GM12878 (cell line): ENCODE measurements at regions not wholly inside any gene's neighbourhood (a gene's known extent, or its start where the extent isn't known, plus 50 kb on each side); places are given as distances from the start of the nearest gene placed in this dataset.

ENCODE experiments used
- ATAC-seq: fragments of 200-7000 bp; cut with Tn5 transposase; 3 replicates; pipeline ENCODE4 v1.9.1; 2020; ENCODE audit warnings: mild to moderate bottlenecking, moderate library complexity
- BruUV-seq: library from RNA; stranded (reverse); fragments of 400-500 nt; replicated peaks from 2 replicates; lab custom pipeline; 2021; lab: Mats Ljungman, UMichigan
- CTCF ChIA-PET: fragments of 300-600 bp; sonication (Branson Sonifier 250); formaldehyde crosslinking; extraction: SDS; loops from one replicate; lab custom pipeline; 2021; ENCODE audit warnings: inconsistent platforms; lab: Yijun Ruan, JAX
- POLR2A ChIA-PET: fragments of 350-600 bp; formaldehyde crosslinking; extraction: SDS; loops from one replicate; lab custom pipeline; 2021; ENCODE audit warnings: inconsistent platforms; lab: Charles Lee
- RAD21 ChIA-PET: fragments of 300-600 bp; sonication (Branson Sonifier 250); formaldehyde crosslinking; loops from one replicate; lab custom pipeline; 2023; ENCODE audit warnings: antibody characterized with exemption; ENCODE audit not compliant: unreplicated experiment; lab: Charles Lee
- SMC1A ChIA-PET: fragments of 300-600 bp; sonication (Branson Sonifier 250); formaldehyde crosslinking; loops from one replicate; lab custom pipeline; 2023; ENCODE audit not compliant: unreplicated experiment, uncharacterized antibody; lab: Charles Lee
- DNase-seq: peaks from one replicate; pipeline ENCODE4 v3.0.0-alpha.2; 2011; ENCODE audit warnings: low read depth, low spot score
- FAIRE-seq: peaks from 3 replicates; lab custom pipeline; 2011; peaks lifted over from hg19 to GRCh38; lab: Jason Lieb, UNC
- H2AFZ ChIP-seq: 2 replicates; pipeline ENCODE4 v1.6.0; 2011; ENCODE audit warnings: low read depth, low read length, control low read depth; ENCODE audit not compliant: control insufficient read depth
- H3K27ac ChIP-seq: 2 replicates; pipeline ENCODE4 v1.5.1; 2011; ENCODE audit warnings: control low read depth; ENCODE audit not compliant: control insufficient read depth, insufficient read depth
- H3K27me3 ChIP-seq, 2 experiments: replicated peaks in 1 of 2; 2 replicates each; pipeline versions ENCODE4 v1.6.0 to v1.6.1; 2011; ENCODE audit warnings: low read length in 1 of 2; ENCODE audit not compliant: control insufficient read depth in 2 of 2, insufficient read depth in 2 of 2
- H3K36me3 ChIP-seq, 2 experiments: 2 replicates each; pipeline ENCODE4 v1.5.1; 2011; ENCODE audit warnings: low read length in 1 of 2; ENCODE audit not compliant: control insufficient read depth in 2 of 2, insufficient read depth in 2 of 2
- H3K4me1 ChIP-seq: 2 replicates; pipeline ENCODE4 v1.6.1; 2011; ENCODE audit warnings: mild to moderate bottlenecking, low read length, moderate library complexity, mixed read lengths; ENCODE audit not compliant: control insufficient read depth, insufficient read depth
- H3K4me2 ChIP-seq: 2 replicates; pipeline ENCODE4 v1.6.0; 2011; ENCODE audit warnings: control low read depth; ENCODE audit not compliant: control insufficient read depth, insufficient read depth
- H3K4me3 ChIP-seq: fragments of 200-600 bp; sonication (generic); 2 replicates; pipeline ENCODE4 v1.5.1; 2016
- H3K79me2 ChIP-seq: 2 replicates; pipeline ENCODE4 v1.6.0; 2011; ENCODE audit warnings: low read length; ENCODE audit not compliant: control insufficient read depth, insufficient read depth
- H3K9ac ChIP-seq: 2 replicates; pipeline ENCODE4 v1.8.0; 2011; ENCODE audit warnings: low read length, control low read depth, mixed read lengths; ENCODE audit not compliant: control insufficient read depth, insufficient read depth
- H3K9me3 ChIP-seq: replicated peaks from 3 replicates; pipeline ENCODE4 v1.5.1; 2011; ENCODE audit warnings: mild to moderate bottlenecking, low read length; ENCODE audit not compliant: control insufficient read depth, insufficient read depth
- H4K20me1 ChIP-seq: 2 replicates; pipeline ENCODE4 v1.6.0; 2011; ENCODE audit not compliant: control insufficient read depth, insufficient read depth
- CBX5 ChIP-seq: sonication (generic); IDR thresholded peaks from 2 replicates; pipeline ENCODE4 v1.6.1; 2016; ENCODE audit warnings: low read depth, moderate library complexity, mild to moderate bottlenecking, inconsistent platforms
- DPF2 ChIP-seq: fragments of 450-650 bp; IDR thresholded peaks from 2 replicates; pipeline ENCODE4 v1.6.1; 2017; ENCODE audit warnings: mild to moderate bottlenecking
- EED ChIP-seq: sonication (generic); IDR thresholded peaks from 2 replicates; pipeline ENCODE4 v1.6.1; 2016; ENCODE audit warnings: antibody characterized with exemption, low read depth
- GABPA ChIP-seq: IDR thresholded peaks from 2 replicates; pipeline ENCODE4 v1.6.1; 2014; ENCODE audit warnings: antibody characterized with exemption, low read depth, mild to moderate bottlenecking, inconsistent platforms
- GATAD2B ChIP-seq: fragments of 450-650 bp; conservative IDR thresholded peaks from 2 replicates; pipeline ENCODE4 v1.6.1; 2017; ENCODE audit warnings: low read depth, mild to moderate bottlenecking, moderate library complexity
- HCFC1 ChIP-seq: fragments of 150-350 bp; IDR thresholded peaks from 2 replicates; pipeline ENCODE4 v1.6.1; 2014; ENCODE audit warnings: low read length
- KDM1A ChIP-seq: fragments of 200-600 bp; sonication (generic); IDR thresholded peaks from 2 replicates; pipeline ENCODE4 v1.6.1; 2016; ENCODE audit warnings: borderline replicate concordance
- PAX5 ChIP-seq: IDR thresholded peaks from 2 replicates; pipeline ENCODE4 v1.6.1; 2011; ENCODE audit warnings: low read depth, low read length, borderline replicate concordance
- POLR2AphosphoS5 ChIP-seq: IDR thresholded peaks from 2 replicates; pipeline ENCODE4 v1.6.1; 2011; ENCODE audit warnings: mild to moderate bottlenecking, low read length, inconsistent platforms
- RCOR1 ChIP-seq: conservative IDR thresholded peaks from 2 replicates; pipeline ENCODE4 v1.6.1; 2012; ENCODE audit warnings: low read depth, low read length, improper control_type of control experiment
- RELA ChIP-seq: fragments of 450-650 bp; IDR thresholded peaks from 2 replicates; pipeline ENCODE4 v1.8.0; 2014; ENCODE audit warnings: borderline replicate concordance; ENCODE audit not compliant: partially characterized antibody
- SIN3A ChIP-seq: IDR thresholded peaks from 2 replicates; pipeline ENCODE4 v1.6.1; 2012; ENCODE audit warnings: low read depth, low read length, improper control_type of control experiment
- SPI1 ChIP-seq: IDR thresholded peaks from 2 replicates; pipeline ENCODE4 v1.6.1; 2011; ENCODE audit warnings: low read depth, mild to moderate bottlenecking, low read length, moderate library complexity, borderline replicate concordance; ENCODE audit not compliant: insufficient read depth
- TAF1 ChIP-seq: IDR thresholded peaks from 2 replicates; pipeline ENCODE4 v1.6.1; 2011; ENCODE audit warnings: mild to moderate bottlenecking, low read depth, low read length, borderline replicate concordance
- WGBS: methylation state at CpG from one replicate; pipeline ENCODE4 v1.1.6; 2016; ENCODE audit warnings: low lambda C conversion rate; ENCODE audit not compliant: insufficient replicate concordance, insufficient coverage; ENCODE audit errors: missing lambda C conversion rate; 5-methylcytosine and 5-hydroxymethylcytosine counted together
- in situ Hi-C: fragments of 300-500 bp; cut with MboI; formaldehyde crosslinking; loops from 9 replicates; pipeline ENCODE4 v1.14.3; 2018; ENCODE audit warnings: mixed read lengths
- intact Hi-C: fragments of 100-400 bp; cut with micrococcal nuclease; formaldehyde crosslinking; loops from one replicate; pipeline ENCODE4 v1.14.2; 2022; ENCODE audit not compliant: unreplicated experiment
- TF ChIP-seq, protein P1 (sequence below): IDR thresholded peaks from 2 replicates; pipeline ENCODE4 v1.6.1; 2011; ENCODE audit warnings: low read depth, low read length, improper control_type of control experiment, borderline replicate concordance

DNA sequence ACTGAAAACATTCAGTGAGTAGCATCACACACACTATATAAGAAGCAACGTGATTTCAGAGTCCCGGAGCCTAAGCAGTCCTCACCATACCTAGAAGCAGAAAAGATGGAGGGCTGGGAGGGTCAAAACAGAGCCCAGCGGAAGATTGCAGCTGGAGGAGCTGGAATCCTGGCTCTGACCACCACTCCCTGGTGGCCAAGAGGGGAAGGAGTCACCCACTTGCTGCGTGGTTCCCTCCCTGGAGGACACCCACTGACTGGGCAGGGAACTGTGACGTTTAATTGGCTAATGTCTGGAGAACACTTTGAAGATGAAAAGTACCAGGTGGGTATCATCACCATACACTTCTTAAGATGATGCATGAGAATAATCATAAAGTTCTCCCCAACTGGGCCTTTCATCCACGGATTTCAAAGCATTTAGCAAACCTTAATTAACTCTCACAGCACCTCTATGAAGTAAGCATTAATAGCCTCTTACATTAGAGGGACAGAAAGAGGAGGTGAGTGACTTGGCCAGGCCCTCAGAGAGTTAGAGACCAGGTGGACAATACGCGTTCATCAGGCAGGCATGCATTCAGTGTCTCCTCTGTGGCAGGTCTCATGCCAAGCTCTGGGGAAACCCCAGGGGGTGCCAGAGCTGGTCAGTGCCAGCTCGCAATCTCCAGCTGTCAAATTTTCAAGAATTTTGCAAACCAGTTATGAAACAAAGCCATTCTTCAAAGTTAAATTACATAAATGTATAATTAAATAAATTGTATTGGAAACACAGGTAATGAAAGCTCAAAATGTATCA, 137.9 kb downstream of the AXIN2 start:
- ChIA-PET SMC1A (no interaction called here), CTCF (no interaction called here), RAD21 (no interaction called here), POLR2A (no interaction called here)
- no peak overlapping the region for H3K4me2 ChIP-seq
- no peaks in the 10 kb centered on the region for H3K36me3 ChIP-seq
- ATAC-seq, result no peak
- H4K20me1 ChIP-seq, result no peaks in the 10 kb centered on the region
- no peak overlapping the region for H3K9ac ChIP-seq
- H2AFZ ChIP-seq, result no peak overlapping the region
- no peak overlapping the region for H3K27ac ChIP-seq
- 13% methylated on average over 9 of the region's 9 CpGs for WGBS
- BruUV-seq, result no TSS peak
- H3K4me3 ChIP-seq, result no peak overlapping the region
- intact Hi-C loops, result no loop called here
- no peaks in the 10 kb centered on the region; a peak in 1 of 4 replicates for H3K27me3 ChIP-seq
- TF ChIP-seq KDM1A (no peak), GATAD2B (no peak), RCOR1 (no peak), POLR2AphosphoS5 (no peak), PAX5 (no peak), CBX5 (no peak), EED (no peak), GABPA (no peak), RELA (no peak), SIN3A (no peak), SPI1 (no peak), HCFC1 (no peak), TAF1 (no peak), DPF2 (no peak)
- TF ChIP-seq, protein P1, sequence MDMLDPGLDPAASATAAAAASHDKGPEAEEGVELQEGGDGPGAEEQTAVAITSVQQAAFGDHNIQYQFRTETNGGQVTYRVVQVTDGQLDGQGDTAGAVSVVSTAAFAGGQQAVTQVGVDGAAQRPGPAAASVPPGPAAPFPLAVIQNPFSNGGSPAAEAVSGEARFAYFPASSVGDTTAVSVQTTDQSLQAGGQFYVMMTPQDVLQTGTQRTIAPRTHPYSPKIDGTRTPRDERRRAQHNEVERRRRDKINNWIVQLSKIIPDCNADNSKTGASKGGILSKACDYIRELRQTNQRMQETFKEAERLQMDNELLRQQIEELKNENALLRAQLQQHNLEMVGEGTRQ, result no peak
- in situ Hi-C loops, result no loop called here
- no peak for FAIRE-seq
- H3K79me2 ChIP-seq, result no peaks in the 10 kb centered on the region
- no peak for DNase-seq
- no peaks in the 10 kb centered on the region for H3K4me1 ChIP-seq
- H3K9me3 ChIP-seq, result no peaks in the 10 kb centered on the region; the same call in 2 of the 3 replicates
